ENCODE measurements at regions not wholly inside any gene's neighbourhood (a gene's known extent, or its start where the extent isn't known, plus 50 kb on each side); places are given as distances from the start of the nearest gene placed in this dataset.

GRCh38 chr13:83740622-83741021 lies 141.7 kb downstream of the SLITRK1 start:
- Histone ChIP-seq H3K27me3 (ENCODE audit: control insufficient read depth in 2 of 2, insufficient read depth in 1 of 2, low read length in 1 of 2) (no peaks in the 10 kb centered on the region), H3K4me1 (ENCODE audit: control insufficient read depth in 2 of 2, insufficient read depth in 2 of 2, low read length in 2 of 2) (no peaks in the 10 kb centered on the region), H3K4me3 (ENCODE audit: low read length in 2 of 2) (no peak overlapping the region), H3K36me3 (ENCODE audit: control insufficient read depth in 2 of 2, insufficient read depth in 2 of 2, low read length in 1 of 2) (no peaks in the 10 kb centered on the region), H3K9me3 (ENCODE audit: control insufficient read depth in 2 of 2, insufficient read depth in 1 of 2, low read length in 1 of 2) (peaks cover 0 to 3% of the 10 kb centered on the region in 2 donors), H3K27ac (ENCODE audit: low read depth in 1 of 2, low read length in 1 of 2) (no peak overlapping the region)
- DNase-seq (ENCODE audit: low read depth in 6 of 9, low spot score in 9 of 9), result no peak

DNA sequence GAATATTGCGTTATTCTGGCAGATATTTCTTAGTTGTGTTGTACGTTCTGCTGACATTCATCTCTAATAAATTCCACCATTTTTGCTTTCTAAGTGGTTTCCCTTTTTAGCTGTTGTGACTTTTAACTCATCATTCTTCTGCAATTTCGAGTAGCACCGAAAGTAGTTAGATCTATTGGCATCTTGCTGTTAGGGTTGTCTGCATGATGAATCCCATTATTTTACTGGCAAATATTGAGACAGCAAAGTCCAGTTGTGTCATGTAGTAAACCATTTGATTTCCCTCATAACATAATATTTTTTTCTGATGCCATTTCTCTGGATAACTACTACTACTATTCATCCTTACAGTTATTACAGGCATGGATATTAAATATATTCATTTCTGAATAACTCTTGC lies 143.9 kb downstream of the SLITRK1 start:
- WGBS, result 96% methylated on average over 4 of the region's 4 CpGs
- Histone ChIP-seq H3K9me3 (ENCODE audit: control insufficient read depth in 2 of 2, insufficient read depth in 1 of 2, low read length in 1 of 2) (peaks cover 0 to 3% of the 10 kb centered on the region in 2 donors), H3K36me3 (ENCODE audit: control insufficient read depth in 2 of 2, insufficient read depth in 2 of 2, low read length in 1 of 2) (no peaks in the 10 kb centered on the region), H3K27me3 (ENCODE audit: control insufficient read depth in 2 of 2, insufficient read depth in 1 of 2, low read length in 1 of 2) (no peaks in the 10 kb centered on the region), H3K4me1 (ENCODE audit: control insufficient read depth in 2 of 2, insufficient read depth in 2 of 2, low read length in 2 of 2) (no peaks in the 10 kb centered on the region), H3K4me3 (ENCODE audit: low read length in 2 of 2) (no peak overlapping the region), H3K27ac (ENCODE audit: low read depth in 1 of 2, low read length in 1 of 2) (no peak overlapping the region)
- DNase-seq (ENCODE audit: low read depth in 6 of 9, low spot score in 9 of 9), result no peak

DNA sequence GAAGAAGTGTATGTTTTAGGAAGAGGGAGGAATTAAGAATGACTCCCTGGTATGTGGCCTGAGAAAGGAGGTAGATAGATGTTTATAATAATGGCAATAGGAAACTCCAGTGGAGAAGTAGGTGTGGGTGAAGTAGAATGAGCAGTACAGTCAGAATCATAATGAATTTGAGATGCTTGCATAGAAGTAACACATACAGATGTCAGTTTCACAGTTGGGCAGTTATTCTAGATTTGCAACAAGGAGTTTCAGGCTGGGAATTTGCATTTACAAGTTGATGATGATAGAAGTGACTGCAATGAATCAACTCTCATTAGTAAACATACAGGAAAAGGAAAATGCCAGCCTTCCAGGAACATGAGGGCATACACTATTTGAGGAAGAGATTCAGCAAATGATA lies 149.0 kb downstream of the SLITRK1 start:
- Histone ChIP-seq H3K27me3 (ENCODE audit: control insufficient read depth in 2 of 2, insufficient read depth in 1 of 2, low read length in 1 of 2) (no peaks in the 10 kb centered on the region), H3K4me1 (ENCODE audit: control insufficient read depth in 2 of 2, insufficient read depth in 2 of 2, low read length in 2 of 2) (no peaks in the 10 kb centered on the region), H3K27ac (ENCODE audit: low read depth in 1 of 2, low read length in 1 of 2) (no peak overlapping the region), H3K36me3 (ENCODE audit: control insufficient read depth in 2 of 2, insufficient read depth in 2 of 2, low read length in 1 of 2) (no peaks in the 10 kb centered on the region), H3K9me3 (ENCODE audit: control insufficient read depth in 2 of 2, insufficient read depth in 1 of 2, low read length in 1 of 2) (no peaks in the 10 kb centered on the region), H3K4me3 (ENCODE audit: low read length in 2 of 2) (no peak overlapping the region)
- no peak for DNase-seq (ENCODE audit: low read depth in 6 of 9, low spot score in 9 of 9)

GRCh38 chr13:83732755-83733154 lies 149.5 kb downstream of the SLITRK1 start:
- Histone ChIP-seq H3K36me3 (ENCODE audit: control insufficient read depth in 2 of 2, insufficient read depth in 2 of 2, low read length in 1 of 2) (no peaks in the 10 kb centered on the region), H3K4me1 (ENCODE audit: control insufficient read depth in 2 of 2, insufficient read depth in 2 of 2, low read length in 2 of 2) (no peaks in the 10 kb centered on the region), H3K9me3 (ENCODE audit: control insufficient read depth in 2 of 2, insufficient read depth in 1 of 2, low read length in 1 of 2) (no peaks in the 10 kb centered on the region), H3K27me3 (ENCODE audit: control insufficient read depth in 2 of 2, insufficient read depth in 1 of 2, low read length in 1 of 2) (no peaks in the 10 kb centered on the region), H3K27ac (ENCODE audit: low read depth in 1 of 2, low read length in 1 of 2) (no peak overlapping the region), H3K4me3 (ENCODE audit: low read length in 2 of 2) (no peak overlapping the region)
- 89% methylated on average over 3 of the region's 3 CpGs for WGBS
- no peak for DNase-seq (ENCODE audit: low read depth in 6 of 9, low spot score in 9 of 9)

- Histone ChIP-seq H3K27ac (ENCODE audit: low read depth in 1 of 2, low read length in 1 of 2) (no peak overlapping the region), H3K27me3 (ENCODE audit: control insufficient read depth in 2 of 2, insufficient read depth in 1 of 2, low read length in 1 of 2) (no peaks in the 10 kb centered on the region), H3K4me1 (ENCODE audit: control insufficient read depth in 2 of 2, insufficient read depth in 2 of 2, low read length in 2 of 2) (no peaks in the 10 kb centered on the region), H3K36me3 (ENCODE audit: control insufficient read depth in 2 of 2, insufficient read depth in 2 of 2, low read length in 1 of 2) (no peaks in the 10 kb centered on the region), H3K9me3 (ENCODE audit: control insufficient read depth in 2 of 2, insufficient read depth in 1 of 2, low read length in 1 of 2) (no peaks in the 10 kb centered on the region), H3K4me3 (ENCODE audit: low read length in 2 of 2) (no peak overlapping the region)
- 93% methylated on average over 1 of the region's 1 CpG for WGBS
- DNase-seq (ENCODE audit: low read depth in 6 of 9, low spot score in 9 of 9), result no peak
Observed at GRCh38 chr13:83731113-83731512, 151.2 kb downstream of the SLITRK1 start.

GRCh38 chr13:83730674-83731073 lies 151.6 kb downstream of the SLITRK1 start:
- Histone ChIP-seq H3K27me3 (ENCODE audit: control insufficient read depth in 2 of 2, insufficient read depth in 1 of 2, low read length in 1 of 2) (no peaks in the 10 kb centered on the region), H3K36me3 (ENCODE audit: control insufficient read depth in 2 of 2, insufficient read depth in 2 of 2, low read length in 1 of 2) (no peaks in the 10 kb centered on the region), H3K4me3 (ENCODE audit: low read length in 2 of 2) (no peak overlapping the region), H3K27ac (ENCODE audit: low read depth in 1 of 2, low read length in 1 of 2) (no peak overlapping the region), H3K4me1 (ENCODE audit: control insufficient read depth in 2 of 2, insufficient read depth in 2 of 2, low read length in 2 of 2) (no peaks in the 10 kb centered on the region), H3K9me3 (ENCODE audit: control insufficient read depth in 2 of 2, insufficient read depth in 1 of 2, low read length in 1 of 2) (no peaks in the 10 kb centered on the region)
- WGBS, result 98% methylated on average over 6 of the region's 6 CpGs
- no peak for DNase-seq (ENCODE audit: low read depth in 6 of 9, low spot score in 9 of 9)

DNA sequence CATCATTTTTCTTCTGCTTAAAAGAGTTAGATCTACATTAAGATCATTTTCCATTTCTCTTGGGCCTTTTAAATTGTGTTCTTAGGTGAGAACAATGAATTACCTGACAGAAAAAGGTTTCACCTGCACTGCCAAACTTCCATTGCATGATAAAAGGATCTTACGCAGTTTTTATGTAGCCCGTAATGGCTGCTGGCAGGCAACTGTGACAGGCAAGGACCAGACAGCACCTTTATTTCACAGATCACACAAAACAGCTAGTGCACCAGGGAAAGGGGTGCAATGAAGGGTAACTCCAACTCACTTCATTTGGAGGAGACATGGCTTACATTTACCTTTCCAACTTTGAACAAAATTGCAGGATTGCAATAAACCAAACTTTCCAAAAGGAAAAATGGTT lies 159.8 kb downstream of the SLITRK1 start:
- 97% methylated on average over 2 of the region's 2 CpGs for WGBS
- no peak overlapping the region for H3K27ac ChIP-seq (ENCODE audit: low read depth in 1 of 2, low read length in 1 of 2)

DNA sequence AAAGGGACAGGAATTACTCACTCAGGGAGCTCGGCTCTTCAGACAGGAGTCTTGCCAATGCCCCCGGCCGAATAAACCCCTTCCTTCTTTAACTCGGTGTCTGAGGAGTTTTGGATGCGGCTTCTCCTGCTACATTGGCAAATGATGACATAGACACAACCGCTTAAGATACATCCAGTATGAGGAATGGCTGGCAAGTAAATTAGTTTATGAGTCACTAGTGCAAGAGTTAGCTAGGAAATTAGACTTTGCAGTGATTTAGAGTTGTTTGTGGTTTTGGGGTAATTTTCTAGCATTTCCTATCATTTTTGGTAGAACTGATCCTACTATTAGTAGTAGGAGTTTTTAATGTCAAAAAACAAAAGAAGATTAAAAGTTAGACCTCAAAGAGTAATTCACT lies 166.2 kb downstream of the SLITRK1 start:
- 97% methylated on average over 6 of the region's 6 CpGs for WGBS
- no peaks in the 10 kb centered on the region for H3K4me1 ChIP-seq (ENCODE audit: control insufficient read depth in 2 of 2, insufficient read depth in 2 of 2, low read length in 2 of 2)
- H3K9me3 ChIP-seq (ENCODE audit: control insufficient read depth in 2 of 2, insufficient read depth in 1 of 2, low read length in 1 of 2), result no peaks in the 10 kb centered on the region

More for the DNA sequence above, 159.8 kb downstream of the SLITRK1 start:
- Histone ChIP-seq H3K4me3 (ENCODE audit: low read length in 2 of 2) (no peak overlapping the region), H3K9me3 (ENCODE audit: control insufficient read depth in 2 of 2, insufficient read depth in 1 of 2, low read length in 1 of 2) (no peaks in the 10 kb centered on the region), H3K36me3 (ENCODE audit: control insufficient read depth in 2 of 2, insufficient read depth in 2 of 2, low read length in 1 of 2) (no peaks in the 10 kb centered on the region), H3K27me3 (ENCODE audit: control insufficient read depth in 2 of 2, insufficient read depth in 1 of 2, low read length in 1 of 2) (no peaks in the 10 kb centered on the region), H3K4me1 (ENCODE audit: control insufficient read depth in 2 of 2, insufficient read depth in 2 of 2, low read length in 2 of 2) (no peaks in the 10 kb centered on the region)
- DNase-seq (ENCODE audit: low read depth in 6 of 9, low spot score in 9 of 9), result no peak

DNA sequence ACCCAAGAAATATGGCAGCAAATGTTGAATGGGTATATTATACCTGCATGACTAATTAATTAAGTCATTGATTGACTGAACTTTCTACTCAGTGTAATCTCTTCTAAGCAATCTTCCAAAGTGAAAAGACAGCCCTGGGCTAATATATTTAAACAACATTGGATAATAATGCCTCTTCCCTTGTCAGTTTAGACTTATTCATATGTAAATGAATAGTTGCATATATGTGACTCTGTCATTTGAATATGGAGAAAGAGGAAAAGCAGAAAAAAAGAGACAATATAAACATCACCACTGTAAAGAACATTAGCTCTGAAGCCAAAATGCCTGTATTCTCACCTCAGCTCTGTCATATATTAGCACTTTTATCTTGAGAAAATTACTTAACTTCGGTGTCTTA lies 168.0 kb downstream of the SLITRK1 start:
- no peak overlapping the region for H3K27ac ChIP-seq (ENCODE audit: low read depth in 1 of 2, low read length in 1 of 2)
- no peaks in the 10 kb centered on the region for H3K9me3 ChIP-seq (ENCODE audit: control insufficient read depth in 2 of 2, insufficient read depth in 1 of 2, low read length in 1 of 2)
- no peak overlapping the region for H3K4me3 ChIP-seq (ENCODE audit: low read length in 2 of 2)
- no peaks in the 10 kb centered on the region for H3K36me3 ChIP-seq (ENCODE audit: control insufficient read depth in 2 of 2, insufficient read depth in 2 of 2, low read length in 1 of 2)
- no peaks in the 10 kb centered on the region for H3K4me1 ChIP-seq (ENCODE audit: control insufficient read depth in 2 of 2, insufficient read depth in 2 of 2, low read length in 2 of 2)
- DNase-seq (ENCODE audit: low read depth in 6 of 9, low spot score in 9 of 9), result no peak
- no peaks in the 10 kb centered on the region for H3K27me3 ChIP-seq (ENCODE audit: control insufficient read depth in 2 of 2, insufficient read depth in 1 of 2, low read length in 1 of 2)
- 94% methylated on average over 1 of the region's 1 CpG for WGBS

More for the DNA sequence above, 166.2 kb downstream of the SLITRK1 start:
- no peak for DNase-seq (ENCODE audit: low read depth in 6 of 9, low spot score in 9 of 9)
- H3K4me3 ChIP-seq (ENCODE audit: low read length in 2 of 2), result no peak overlapping the region
- H3K27ac ChIP-seq (ENCODE audit: low read depth in 1 of 2, low read length in 1 of 2), result no peak overlapping the region
- H3K27me3 ChIP-seq (ENCODE audit: control insufficient read depth in 2 of 2, insufficient read depth in 1 of 2, low read length in 1 of 2), result no peaks in the 10 kb centered on the region
- H3K36me3 ChIP-seq (ENCODE audit: control insufficient read depth in 2 of 2, insufficient read depth in 2 of 2, low read length in 1 of 2), result no peaks in the 10 kb centered on the region

GRCh38 chr13:83710133-83710515 lies 172.2 kb downstream of the SLITRK1 start:
- no peaks in the 10 kb centered on the region for H3K9me3 ChIP-seq (ENCODE audit: control insufficient read depth in 2 of 2, insufficient read depth in 1 of 2, low read length in 1 of 2)
- H3K27me3 ChIP-seq (ENCODE audit: control insufficient read depth in 2 of 2, insufficient read depth in 1 of 2, low read length in 1 of 2), result no peaks in the 10 kb centered on the region
- H3K36me3 ChIP-seq (ENCODE audit: control insufficient read depth in 2 of 2, insufficient read depth in 2 of 2, low read length in 1 of 2), result no peaks in the 10 kb centered on the region
- H3K4me1 ChIP-seq (ENCODE audit: control insufficient read depth in 2 of 2, insufficient read depth in 2 of 2, low read length in 2 of 2), result no peaks in the 10 kb centered on the region
- H3K27ac ChIP-seq (ENCODE audit: low read depth in 1 of 2, low read length in 1 of 2), result no peak overlapping the region
- no peak overlapping the region for H3K4me3 ChIP-seq (ENCODE audit: low read length in 2 of 2)
- no peak for DNase-seq (ENCODE audit: low read depth in 6 of 9, low spot score in 9 of 9)

Data from thymus (tissue), 11 donors.